Panc1 (cell line): ENCODE measurements at regions not wholly inside any gene's neighbourhood (a gene's known extent, or its start where the extent isn't known, plus 50 kb on each side); places are given as distances from the start of the nearest gene placed in this dataset.

Source experiments
- ATAC-seq: fragments of 200-7000 bp; cut with Tn5 transposase; 2 replicates; pipeline ENCODE4 v1.9.1; 2020; ENCODE audit warnings: mild to moderate bottlenecking, moderate library complexity
- BruUV-seq: library from RNA; stranded (reverse); fragments of 400-500 nt; replicated peaks from 2 replicates; lab custom pipeline; 2021; lab: Mats Ljungman, UMichigan
- CTCF ChIA-PET: fragments of 300-600 bp; sonication (Branson Sonifier 250); formaldehyde crosslinking; loops from one replicate; lab custom pipeline; 2022; ENCODE audit warnings: antibody characterized with exemption; lab: Charles Lee
- POLR2A ChIA-PET: fragments of 300-600 bp; sonication (Branson Sonifier 250); formaldehyde crosslinking; loops from one replicate; lab custom pipeline; 2022; ENCODE audit warnings: antibody characterized with exemption; lab: Charles Lee
- DNase-seq: peaks from one replicate; pipeline ENCODE4 v3.0.0-alpha.2; 2010; ENCODE audit warnings: low read depth, low spot score
- H3K27ac ChIP-seq: 2 replicates; pipeline ENCODE4 v1.5.1; 2011; ENCODE audit warnings: mild to moderate bottlenecking, low read length, inconsistent platforms
- H3K27me3 ChIP-seq: fragments of 200-500 bp; sonication (Bioruptor generic); 2 replicates; pipeline ENCODE4 v1.6.0; 2014; ENCODE audit warnings: low read length, inconsistent platforms; ENCODE audit not compliant: control insufficient read depth, insufficient read depth
- H3K36me3 ChIP-seq: fragments of 200-500 bp; sonication (Bioruptor generic); 2 replicates; pipeline ENCODE4 v1.5.1; 2014; ENCODE audit warnings: inconsistent platforms, mild to moderate bottlenecking, low read length, moderate library complexity; ENCODE audit not compliant: control insufficient read depth, insufficient read depth
- H3K4me1 ChIP-seq: 2 replicates; pipeline ENCODE4 v1.5.1; 2011; ENCODE audit warnings: inconsistent platforms, mild to moderate bottlenecking, low read length, moderate library complexity; ENCODE audit not compliant: control insufficient read depth, insufficient read depth
- H3K4me3 ChIP-seq, 2 experiments: 2 replicates each; pipeline ENCODE4 v1.5.1; 2011 to 2012; ENCODE audit warnings: low read depth in 2 of 2, low read length in 2 of 2, mild to moderate bottlenecking in 2 of 2, inconsistent platforms in 1 of 2, moderate library complexity in 1 of 2
- H3K9me3 ChIP-seq: fragments of 200-500 bp; sonication (Bioruptor generic); 2 replicates; pipeline ENCODE4 v1.5.1; 2014; ENCODE audit warnings: low read depth, mild to moderate bottlenecking, inconsistent platforms, low read length, moderate library complexity; ENCODE audit not compliant: control insufficient read depth, insufficient read depth
- POLR2AphosphoS5 ChIP-seq: IDR thresholded peaks from 2 replicates; pipeline ENCODE4 v1.6.1; 2012; ENCODE audit warnings: mild to moderate bottlenecking, low read depth, low read length, moderate library complexity
- SIN3A ChIP-seq: IDR thresholded peaks from 2 replicates; pipeline ENCODE4 v1.6.1; 2012; ENCODE audit warnings: low read depth, mild to moderate bottlenecking, low read length, moderate library complexity, borderline replicate concordance; ENCODE audit not compliant: insufficient read depth
- TCF7L2 ChIP-seq: IDR thresholded peaks from 2 replicates; pipeline ENCODE4 v1.6.1; 2011; ENCODE audit warnings: mild to moderate bottlenecking, low read depth, low read length, inconsistent platforms
- in situ Hi-C: cut with HindIII; loops from 2 replicates; pipeline ENCODE4 v1.10.0; 2016; ENCODE audit warnings: low sequenced_read_pairs, low pct_unique_long_range_greater_than_20kb
- intact Hi-C: fragments of 100-400 bp; cut with micrococcal nuclease; formaldehyde crosslinking; loops from one replicate; pipeline ENCODE4 v1.10.0; 2022; ENCODE audit not compliant: unreplicated experiment
- TF ChIP-seq, protein P1 (sequence below), 2 experiments: IDR thresholded peaks; 2 replicates each; pipeline ENCODE4 v1.6.1; 2011 to 2012; ENCODE audit warnings: low read depth in 2 of 2, control low read depth in 1 of 2, low read length in 1 of 2, mild to moderate bottlenecking in 1 of 2, moderate library complexity in 1 of 2; ENCODE audit not compliant: insufficient read depth in 1 of 2
- TF ChIP-seq, protein P2 (sequence below): fragments of 450-650 bp; IDR thresholded peaks from 2 replicates; pipeline ENCODE4 v1.5.1; 2017; ENCODE audit warnings: mild to moderate bottlenecking

DNA sequence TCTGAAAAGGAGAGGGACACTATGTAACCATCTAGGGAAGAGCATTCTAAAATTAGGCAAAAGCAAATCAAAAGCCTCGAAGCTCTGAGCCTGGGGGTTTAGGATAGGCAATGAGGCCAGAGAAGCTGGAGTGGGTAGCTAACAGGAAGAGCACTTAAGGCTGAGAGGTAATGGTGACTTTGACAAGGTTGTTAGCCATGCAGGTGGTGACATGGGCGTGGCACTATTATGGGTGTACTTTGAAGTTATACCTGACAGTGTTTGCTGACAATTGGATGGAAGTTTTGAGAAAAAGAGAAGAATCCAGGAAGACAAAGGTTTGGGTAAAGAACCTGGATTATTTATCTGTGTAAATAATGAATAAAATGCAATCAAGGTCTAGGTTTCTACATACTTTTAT is 383.0 kb upstream of the SEMA3C start:
- TF ChIP-seq TCF7L2 (peak; percentile 47; the same call in 1 of the 2 replicates), POLR2AphosphoS5 (no peak)
- Histone ChIP-seq H3K4me3 (no peak overlapping the region), H3K36me3 (no peaks in the 10 kb centered on the region; the same call in 1 of the 2 replicates), H3K27ac (peak overlapping the region; percentile 98), H3K4me1 (peaks cover 32% of the 10 kb centered on the region), H3K27me3 (no peaks in the 10 kb centered on the region), H3K9me3 (peaks cover 2% of the 10 kb centered on the region; the same call in 1 of the 2 replicates)
- in situ Hi-C loops: no loop called here
- no TSS peak for BruUV-seq
- DNase-seq: no peak
- POLR2A ChIA-PET: no interaction called here
- CTCF ChIA-PET: no interaction called here
- intact Hi-C loops: no loop called here
- no peak for ATAC-seq

DNA sequence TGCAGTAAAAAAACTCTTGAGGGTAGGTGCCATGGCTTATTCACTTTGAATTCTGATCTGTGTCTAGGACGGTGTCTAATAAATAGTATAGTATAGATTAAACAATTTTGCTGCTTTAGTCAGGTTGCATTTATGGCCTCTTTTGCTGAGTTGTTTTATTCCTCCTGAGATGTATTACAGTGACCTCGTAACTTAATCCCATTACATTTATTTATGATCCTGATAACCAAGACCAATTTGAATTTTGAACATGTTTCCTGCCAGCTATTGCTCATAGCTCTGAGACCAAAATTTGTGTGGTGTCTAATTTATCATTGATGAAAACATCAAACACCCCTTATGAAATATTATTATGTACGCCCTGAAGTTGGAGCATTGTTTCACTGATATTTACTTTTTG is 381.9 kb upstream of the SEMA3C start:
- TF ChIP-seq, protein P1, sequence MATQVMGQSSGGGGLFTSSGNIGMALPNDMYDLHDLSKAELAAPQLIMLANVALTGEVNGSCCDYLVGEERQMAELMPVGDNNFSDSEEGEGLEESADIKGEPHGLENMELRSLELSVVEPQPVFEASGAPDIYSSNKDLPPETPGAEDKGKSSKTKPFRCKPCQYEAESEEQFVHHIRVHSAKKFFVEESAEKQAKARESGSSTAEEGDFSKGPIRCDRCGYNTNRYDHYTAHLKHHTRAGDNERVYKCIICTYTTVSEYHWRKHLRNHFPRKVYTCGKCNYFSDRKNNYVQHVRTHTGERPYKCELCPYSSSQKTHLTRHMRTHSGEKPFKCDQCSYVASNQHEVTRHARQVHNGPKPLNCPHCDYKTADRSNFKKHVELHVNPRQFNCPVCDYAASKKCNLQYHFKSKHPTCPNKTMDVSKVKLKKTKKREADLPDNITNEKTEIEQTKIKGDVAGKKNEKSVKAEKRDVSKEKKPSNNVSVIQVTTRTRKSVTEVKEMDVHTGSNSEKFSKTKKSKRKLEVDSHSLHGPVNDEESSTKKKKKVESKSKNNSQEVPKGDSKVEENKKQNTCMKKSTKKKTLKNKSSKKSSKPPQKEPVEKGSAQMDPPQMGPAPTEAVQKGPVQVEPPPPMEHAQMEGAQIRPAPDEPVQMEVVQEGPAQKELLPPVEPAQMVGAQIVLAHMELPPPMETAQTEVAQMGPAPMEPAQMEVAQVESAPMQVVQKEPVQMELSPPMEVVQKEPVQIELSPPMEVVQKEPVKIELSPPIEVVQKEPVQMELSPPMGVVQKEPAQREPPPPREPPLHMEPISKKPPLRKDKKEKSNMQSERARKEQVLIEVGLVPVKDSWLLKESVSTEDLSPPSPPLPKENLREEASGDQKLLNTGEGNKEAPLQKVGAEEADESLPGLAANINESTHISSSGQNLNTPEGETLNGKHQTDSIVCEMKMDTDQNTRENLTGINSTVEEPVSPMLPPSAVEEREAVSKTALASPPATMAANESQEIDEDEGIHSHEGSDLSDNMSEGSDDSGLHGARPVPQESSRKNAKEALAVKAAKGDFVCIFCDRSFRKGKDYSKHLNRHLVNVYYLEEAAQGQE (IDR thresholded peaks at IDR 0.05; ENCODE audit: insufficient read depth in 1 of 2, low read depth in 2 of 2, low read length in 1 of 2): no peak
- TF ChIP-seq, protein P2, sequence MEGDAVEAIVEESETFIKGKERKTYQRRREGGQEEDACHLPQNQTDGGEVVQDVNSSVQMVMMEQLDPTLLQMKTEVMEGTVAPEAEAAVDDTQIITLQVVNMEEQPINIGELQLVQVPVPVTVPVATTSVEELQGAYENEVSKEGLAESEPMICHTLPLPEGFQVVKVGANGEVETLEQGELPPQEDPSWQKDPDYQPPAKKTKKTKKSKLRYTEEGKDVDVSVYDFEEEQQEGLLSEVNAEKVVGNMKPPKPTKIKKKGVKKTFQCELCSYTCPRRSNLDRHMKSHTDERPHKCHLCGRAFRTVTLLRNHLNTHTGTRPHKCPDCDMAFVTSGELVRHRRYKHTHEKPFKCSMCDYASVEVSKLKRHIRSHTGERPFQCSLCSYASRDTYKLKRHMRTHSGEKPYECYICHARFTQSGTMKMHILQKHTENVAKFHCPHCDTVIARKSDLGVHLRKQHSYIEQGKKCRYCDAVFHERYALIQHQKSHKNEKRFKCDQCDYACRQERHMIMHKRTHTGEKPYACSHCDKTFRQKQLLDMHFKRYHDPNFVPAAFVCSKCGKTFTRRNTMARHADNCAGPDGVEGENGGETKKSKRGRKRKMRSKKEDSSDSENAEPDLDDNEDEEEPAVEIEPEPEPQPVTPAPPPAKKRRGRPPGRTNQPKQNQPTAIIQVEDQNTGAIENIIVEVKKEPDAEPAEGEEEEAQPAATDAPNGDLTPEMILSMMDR: no peak
- TF ChIP-seq SIN3A: no peak
- no peak for TF ChIP-seq POLR2AphosphoS5
- TF ChIP-seq TCF7L2: peak; percentile 94
- no TSS peak for BruUV-seq
- DNase-seq: no peak
- intact Hi-C loops (no loop called here), in situ Hi-C loops (no loop called here)
- CTCF ChIA-PET: no interaction called here
- Histone ChIP-seq H3K27ac (peak overlapping the region; percentile 98), H3K4me1 (peaks cover 32% of the 10 kb centered on the region), H3K4me3 (no peak overlapping the region), H3K36me3 (no peaks in the 10 kb centered on the region; the same call in 1 of the 2 replicates), H3K27me3 (no peaks in the 10 kb centered on the region), H3K9me3 (peaks cover 8% of the 10 kb centered on the region; the same call in 1 of the 2 replicates)
- no peak for ATAC-seq
- POLR2A ChIA-PET: interaction anchor here (1.2 kb wide), 1 partner anchor 382 kb away, joined by 3 read pairs; the partner anchor contains the start of gene SEMA3C

DNA sequence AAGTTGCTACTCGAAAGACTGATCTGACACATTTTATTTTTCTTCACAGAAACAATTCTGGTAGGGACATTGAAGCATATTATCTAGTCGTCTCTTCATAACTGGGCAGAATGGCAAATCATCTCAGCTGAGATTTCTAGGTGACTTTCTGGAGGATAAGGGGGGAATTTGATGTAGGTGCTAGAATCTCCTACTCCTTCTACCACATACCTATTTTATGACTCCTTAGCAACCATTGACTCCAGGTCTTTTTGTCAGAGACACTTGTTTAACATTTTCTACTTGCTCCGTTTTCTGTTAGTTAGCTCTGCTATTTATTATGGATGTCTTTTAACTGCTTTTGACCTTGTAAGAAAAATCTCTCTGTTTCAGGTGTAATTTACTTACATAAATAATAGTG is 380.9 kb upstream of the SEMA3C start:
- BruUV-seq: no TSS peak
- Histone ChIP-seq H3K9me3 (peaks cover 11% of the 10 kb centered on the region; the same call in 1 of the 2 replicates), H3K27me3 (no peaks in the 10 kb centered on the region), H3K4me1 (peaks cover 32% of the 10 kb centered on the region), H3K36me3 (no peaks in the 10 kb centered on the region), H3K4me3 (peak overlapping the region in 1 of 2 experiments; percentile 1; a peak in 1 of 4 replicates), H3K27ac (peak overlapping the region; percentile 98)
- DNase-seq (no peak), ATAC-seq (peak; percentile 57)
- CTCF ChIA-PET: no interaction called here
- intact Hi-C loops: loop anchor here (10.0 kb wide), 1 partner anchor 375 kb away; no protein-coding TSS in a partner anchor
- TF ChIP-seq POLR2AphosphoS5 (no peak; the same call in 1 of the 2 replicates), TCF7L2 (no peak), SIN3A (no peak)
- TF ChIP-seq, protein P2: no peak
- TF ChIP-seq, protein P1 (IDR thresholded peaks at IDR 0.05; ENCODE audit: insufficient read depth in 1 of 2, low read depth in 2 of 2, low read length in 1 of 2): no peak
- POLR2A ChIA-PET: interaction anchor here (1.2 kb wide), 1 partner anchor 381 kb away, joined by 3 read pairs; the partner anchor contains the start of gene SEMA3C
- in situ Hi-C loops: no loop called here
